GM06990 (cell line): ENCODE measurements at regions not wholly inside any gene's neighbourhood (a gene's known extent, or its start where the extent isn't known, plus 50 kb on each side); places are given as distances from the start of the nearest gene placed in this dataset.

Experiments used
- DNase-seq: peaks from one replicate; pipeline ENCODE4 v3.0.0-alpha.2; 2011; ENCODE audit not compliant: insufficient read length; ENCODE audit errors: extremely low read depth
- H3K27me3 ChIP-seq: replicated peaks from 2 replicates; pipeline ENCODE4 v1.6.0; 2011; ENCODE audit warnings: low read length; ENCODE audit not compliant: control insufficient read depth, insufficient read depth
- H3K36me3 ChIP-seq: 2 replicates; pipeline ENCODE4 v1.5.1; 2011; ENCODE audit warnings: low read length; ENCODE audit not compliant: control insufficient read depth, insufficient read depth
- H3K4me3 ChIP-seq: replicated peaks from 2 replicates; pipeline ENCODE4 v1.5.1; 2011; ENCODE audit warnings: low read depth, mild to moderate bottlenecking, control low read depth, low read length
- CTCF ChIP-seq: IDR thresholded peaks from 2 replicates; pipeline ENCODE4 v1.5.1; 2011; ENCODE audit warnings: low read length, control low read depth, mild to moderate bottlenecking, inconsistent platforms; ENCODE audit not compliant: insufficient read depth, poor library complexity, severe bottlenecking

- no peak for TF ChIP-seq CTCF
- H3K4me3 ChIP-seq, result no peak overlapping the region
- no peaks in the 10 kb centered on the region for H3K27me3 ChIP-seq
- no peaks in the 10 kb centered on the region for H3K36me3 ChIP-seq
- no peak for DNase-seq
Observed at GRCh38 chr10:121365566-121365965, 232.7 kb downstream of the FGFR2 start.

DNA sequence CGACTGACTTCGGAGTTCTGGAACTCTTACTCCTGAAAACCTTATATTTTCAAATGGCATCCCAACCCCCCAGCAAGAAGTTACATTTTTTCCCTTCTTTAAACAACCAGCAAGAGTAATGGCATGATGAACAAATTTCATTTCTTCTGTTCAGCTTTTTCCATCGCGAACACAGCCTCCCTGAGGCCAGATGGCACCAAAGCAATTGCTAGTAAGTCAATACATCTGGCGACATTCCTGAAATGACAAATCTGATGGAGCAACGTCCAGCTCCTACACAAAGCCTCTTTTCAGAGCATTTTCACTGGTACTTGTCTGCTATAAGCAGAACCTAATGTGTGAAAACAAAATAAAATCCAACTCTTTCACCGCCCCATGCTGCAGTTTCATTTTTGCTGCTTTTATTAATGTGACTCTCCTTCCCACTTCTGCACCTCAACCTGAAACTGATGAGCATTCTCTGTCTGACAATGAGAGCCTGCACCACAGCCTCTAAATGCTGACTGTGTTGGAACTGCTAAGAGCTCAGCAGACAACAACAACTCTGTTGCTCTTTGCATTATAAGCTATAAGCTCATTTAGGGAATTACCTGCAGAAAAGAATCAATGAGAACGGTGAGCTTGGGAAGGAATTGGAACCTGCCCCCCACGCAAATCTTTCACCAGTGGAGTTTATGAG lies 229.8 kb downstream of the FGFR2 start:
- Histone ChIP-seq H3K27me3 (no peaks in the 10 kb centered on the region), H3K36me3 (no peaks in the 10 kb centered on the region), H3K4me3 (no peak overlapping the region)
- TF ChIP-seq CTCF, result no peak
- DNase-seq, result no peak

DNA sequence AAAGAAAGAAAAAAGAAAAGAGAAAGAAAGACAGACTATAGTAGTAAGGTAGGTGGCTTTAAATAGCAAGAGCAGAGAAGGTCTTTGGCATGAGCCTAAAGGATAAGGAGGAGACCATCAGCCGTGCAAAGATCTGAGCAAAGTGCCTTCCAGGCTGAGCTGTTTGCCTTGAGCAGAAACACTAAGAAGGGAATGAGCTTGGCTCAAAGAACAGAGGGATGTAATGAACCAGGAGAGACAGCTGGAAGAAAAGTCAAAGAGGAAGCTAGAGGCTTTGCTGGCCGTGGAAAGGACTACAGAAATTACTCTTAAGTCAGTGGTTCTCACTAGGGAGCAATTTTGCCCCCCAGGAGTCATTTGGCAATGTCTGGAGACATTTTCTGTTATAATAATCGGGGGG lies 228.6 kb downstream of the FGFR2 start:
- DNase-seq, result no peak
- no peak overlapping the region for H3K4me3 ChIP-seq
- no peaks in the 10 kb centered on the region for H3K36me3 ChIP-seq
- TF ChIP-seq CTCF, result no peak
- no peaks in the 10 kb centered on the region for H3K27me3 ChIP-seq

- Histone ChIP-seq H3K36me3 (no peaks in the 10 kb centered on the region), H3K4me3 (no peak overlapping the region), H3K27me3 (no peaks in the 10 kb centered on the region)
- TF ChIP-seq CTCF, result no peak
- DNase-seq, result no peak
Observed at GRCh38 chr10:121371836-121372235, 226.4 kb downstream of the FGFR2 start.

- H3K27me3 ChIP-seq, result no peaks in the 10 kb centered on the region
Observed at GRCh38 chr10:121373411-121373810, 224.8 kb downstream of the FGFR2 start.

More at GRCh38 chr10:121373411-121373810, 224.8 kb downstream of the FGFR2 start:
- no peaks in the 10 kb centered on the region for H3K36me3 ChIP-seq
- DNase-seq, result no peak
- TF ChIP-seq CTCF, result no peak
- no peak overlapping the region for H3K4me3 ChIP-seq
